Stimulated activated CD8-positive, alpha-beta memory T cell treated with anti-CD3 and anti-CD28 coated beads, Interleukin-7, amount 100 ng/mL, for 1 hour (primary cell): ENCODE measurements at regions not wholly inside any gene's neighbourhood (a gene's known extent, or its start where the extent isn't known, plus 50 kb on each side); places are given as distances from the start of the nearest gene placed in this dataset.

ENCODE experiments used
- DNase-seq, 2 donors: peaks; one replicate each; pipeline ENCODE4 v3.0.0-alpha.2; 2020; ENCODE audit warnings: low read depth in 2 of 2

GRCh38 chr7:1359681-1360485 lies 99.4 kb downstream of the MICALL2 start:
- DNase-seq: no peak

GRCh38 chr7:1360521-1360971 lies 98.7 kb downstream of the MICALL2 start:
- no peak for DNase-seq

GRCh38 chr7:1361016-1361755 lies 98.1 kb downstream of the MICALL2 start:
- no peak for DNase-seq

GRCh38 chr7:1361756-1362125 lies 97.5 kb downstream of the MICALL2 start:
- DNase-seq: no peak

GRCh38 chr7:1362301-1362700 lies 97.0 kb downstream of the MICALL2 start:
- DNase-seq: no peak

- no peak for DNase-seq
These were observed 95.0 kb downstream of the MICALL2 start for GRCh38 chr7:1364068-1364905.

- no peak for DNase-seq
These were observed 94.2 kb downstream of the MICALL2 start for GRCh38 chr7:1364906-1365570.

GRCh38 chr7:1365846-1366245 lies 93.4 kb downstream of the MICALL2 start:
- no peak for DNase-seq

- DNase-seq: no peak
These were observed 92.4 kb downstream of the MICALL2 start for GRCh38 chr7:1366801-1367405.

GRCh38 chr7:1367501-1368183 lies 91.6 kb downstream of the MICALL2 start:
- no peak for DNase-seq

- no peak for DNase-seq
These were observed 91.0 kb downstream of the MICALL2 start for GRCh38 chr7:1368184-1368681.

- no peak for DNase-seq
These were observed 90.3 kb downstream of the MICALL2 start for GRCh38 chr7:1368682-1369571.

- no peak for DNase-seq
These were observed 89.2 kb downstream of the MICALL2 start for GRCh38 chr7:1369916-1370657.

GRCh38 chr7:1370738-1371137 lies 88.5 kb downstream of the MICALL2 start:
- no peak for DNase-seq

GRCh38 chr7:1372063-1372462 lies 87.2 kb downstream of the MICALL2 start:
- no peak for DNase-seq

GRCh38 chr7:1372671-1373379 lies 86.4 kb downstream of the MICALL2 start:
- DNase-seq: no peak

GRCh38 chr7:1377111-1377909 lies 82.0 kb downstream of the MICALL2 start:
- no peak for DNase-seq
